Mucosa of descending colon (tissue), 3 donors: ENCODE measurements at regions not wholly inside any gene's neighbourhood (a gene's known extent, or its start where the extent isn't known, plus 50 kb on each side); places are given as distances from the start of the nearest gene placed in this dataset.

Experiments
- ATAC-seq: fragments of 200-7000 bp; cut with Tn5 transposase; one replicate; pipeline ENCODE4 v1.9.1; 2020; ENCODE audit warnings: mild to moderate bottlenecking, moderate library complexity
- DNase-seq, 3 donors: peaks; one replicate each; pipeline ENCODE4 v3.0.0-alpha.2; 2020
- H3K36me3 ChIP-seq: fragments of 200-600 bp; one replicate; pipeline ENCODE4 v1.8.0; 2021; ENCODE audit warnings: low read depth, mild to moderate bottlenecking
- H3K4me1 ChIP-seq: fragments of 200-600 bp; one replicate; pipeline ENCODE4 v1.8.0; 2021; ENCODE audit warnings: low read depth, mild to moderate bottlenecking
- H3K4me3 ChIP-seq: fragments of 200-600 bp; one replicate; pipeline ENCODE4 v1.8.0; 2021; ENCODE audit warnings: mild to moderate bottlenecking
- H3K9me3 ChIP-seq: fragments of 200-600 bp; one replicate; pipeline ENCODE4 v1.8.0; 2021; ENCODE audit warnings: mild to moderate bottlenecking
- CTCF ChIP-seq: fragments of 200-600 bp; IDR thresholded peaks from one replicate; pipeline ENCODE4 v1.8.0; 2022; ENCODE audit warnings: antibody characterized with exemption, mild to moderate bottlenecking
- intact Hi-C, 2 donors: fragments of 100-400 bp; cut with DNase I in 1 of 2; cut with micrococcal nuclease in 1 of 2; formaldehyde crosslinking; loops; one replicate each; pipeline versions ENCODE4 v1.11.0 to v1.11.1; 2022; cut with DNase I, micrococcal nuclease
- donor health status: DM: no; HTN: no; CAD: no; lungs with moderate emphysema.
- donor health status: DM: no; HTN: no; CAD: no.
- donor health status: DM: no; HTN: yes; CAD: no.

GRCh38 chr10:125513429-125514182 lies 169.4 kb downstream of the TEX36 start:
- H3K36me3 ChIP-seq, result no peaks in the 10 kb centered on the region
- intact Hi-C loops, result no loop called here
- H3K4me1 ChIP-seq, result no peaks in the 10 kb centered on the region

GRCh38 chr10:125510998-125511397 lies 172.0 kb downstream of the TEX36 start:
- no peak for ATAC-seq
- no peak for TF ChIP-seq CTCF
- Histone ChIP-seq H3K4me1 (no peaks in the 10 kb centered on the region), H3K4me3 (no peak overlapping the region), H3K36me3 (no peaks in the 10 kb centered on the region), H3K9me3 (no peaks in the 10 kb centered on the region)
- DNase-seq, result no peak
- intact Hi-C loops, result no loop called here

More at GRCh38 chr10:125513429-125514182, 169.4 kb downstream of the TEX36 start:
- no peak for ATAC-seq
- no peak overlapping the region for H3K4me3 ChIP-seq
- DNase-seq, result no peak
- H3K9me3 ChIP-seq, result no peaks in the 10 kb centered on the region
- no peak for TF ChIP-seq CTCF

- Histone ChIP-seq H3K36me3 (no peaks in the 10 kb centered on the region), H3K4me1 (no peaks in the 10 kb centered on the region), H3K4me3 (no peak overlapping the region), H3K9me3 (no peaks in the 10 kb centered on the region)
- TF ChIP-seq CTCF, result no peak
- no peak for ATAC-seq
- intact Hi-C loops, result no loop called here
- no peak for DNase-seq
Observed at GRCh38 chr10:125505648-125506047, 177.3 kb downstream of the TEX36 start.

GRCh38 chr10:125502276-125502675 lies 180.7 kb downstream of the TEX36 start:
- Histone ChIP-seq H3K9me3 (no peaks in the 10 kb centered on the region), H3K4me1 (no peaks in the 10 kb centered on the region), H3K36me3 (no peaks in the 10 kb centered on the region), H3K4me3 (no peak overlapping the region)
- intact Hi-C loops, result no loop called here
- no peak for TF ChIP-seq CTCF
- ATAC-seq, result no peak
- no peak for DNase-seq

DNA sequence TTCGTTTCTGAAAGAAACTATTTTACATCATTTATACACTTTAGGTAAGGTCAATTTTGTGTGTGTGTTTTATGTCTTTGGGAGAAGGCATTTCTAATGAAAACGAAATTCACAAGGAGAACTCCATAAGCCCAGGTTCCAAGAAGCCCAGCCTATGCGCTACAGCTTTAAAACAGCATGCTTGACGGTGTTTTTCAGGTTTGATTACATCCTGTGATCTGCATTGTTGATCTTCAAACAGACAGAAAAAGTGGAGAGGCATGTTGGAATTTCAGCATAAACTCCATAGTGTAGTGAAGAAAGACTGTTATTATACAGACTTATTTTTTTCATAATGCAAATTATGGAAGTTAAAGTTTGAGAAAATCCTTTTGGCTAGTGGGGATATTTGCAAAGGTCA lies 187.6 kb downstream of the TEX36 start:
- TF ChIP-seq CTCF, result no peak

More for the DNA sequence above, 187.6 kb downstream of the TEX36 start:
- intact Hi-C loops, result no loop called here
- H3K4me1 ChIP-seq, result no peaks in the 10 kb centered on the region
- H3K4me3 ChIP-seq, result no peak overlapping the region
- DNase-seq (no peak), ATAC-seq (no peak)
- no peaks in the 10 kb centered on the region for H3K36me3 ChIP-seq
- H3K9me3 ChIP-seq, result no peaks in the 10 kb centered on the region
